IPS-15b (cell line): ENCODE measurements at regions not wholly inside any gene's neighbourhood (a gene's known extent, or its start where the extent isn't known, plus 50 kb on each side); places are given as distances from the start of the nearest gene placed in this dataset.

Source experiments
- H3K27me3 ChIP-seq: one replicate; pipeline ENCODE4 v1.6.1; 2013; ENCODE audit warnings: low read length; ENCODE audit not compliant: control insufficient read depth, insufficient read depth
- H3K36me3 ChIP-seq: one replicate; pipeline ENCODE4 v1.6.1; 2013; ENCODE audit warnings: low read length; ENCODE audit not compliant: control insufficient read depth, insufficient read depth
- H3K4me1 ChIP-seq: one replicate; pipeline ENCODE4 v1.6.1; 2013; ENCODE audit warnings: mild to moderate bottlenecking, low read length; ENCODE audit not compliant: control insufficient read depth, insufficient read depth
- H3K4me3 ChIP-seq: one replicate; pipeline ENCODE4 v1.5.1; 2013; ENCODE audit warnings: low read depth, low read length
- H3K9ac ChIP-seq: one replicate; pipeline ENCODE4 v1.6.1; 2013; ENCODE audit warnings: low read depth, mild to moderate bottlenecking, low read length
- H3K9me3 ChIP-seq: one replicate; pipeline ENCODE4 v1.6.1; 2013; ENCODE audit warnings: mild to moderate bottlenecking, low read length; ENCODE audit not compliant: control insufficient read depth, insufficient read depth

DNA sequence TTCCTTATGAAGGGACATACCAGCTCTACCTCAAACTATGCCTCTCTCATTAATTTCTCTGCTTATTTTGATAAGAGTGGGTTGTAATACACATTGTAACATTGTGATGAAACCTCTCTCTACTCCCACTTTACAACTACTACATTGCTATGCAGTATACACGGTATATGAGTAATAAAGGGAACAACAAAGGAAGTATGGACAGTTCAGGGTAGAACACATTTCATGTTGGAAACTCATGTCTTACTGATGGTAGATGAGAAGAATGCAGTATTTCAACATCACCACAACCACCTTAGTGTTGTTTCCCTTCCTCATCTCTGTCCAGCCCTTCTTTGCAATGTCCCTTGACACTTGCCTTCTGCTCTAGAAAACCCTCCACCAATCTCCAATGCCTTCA, 515.9 kb upstream of the CELF4 start:
- Histone ChIP-seq H3K9me3 (no peaks in the 10 kb centered on the region), H3K9ac (no peak overlapping the region), H3K36me3 (no peaks in the 10 kb centered on the region), H3K27me3 (no peaks in the 10 kb centered on the region), H3K4me1 (no peaks in the 10 kb centered on the region), H3K4me3 (no peak overlapping the region)

DNA sequence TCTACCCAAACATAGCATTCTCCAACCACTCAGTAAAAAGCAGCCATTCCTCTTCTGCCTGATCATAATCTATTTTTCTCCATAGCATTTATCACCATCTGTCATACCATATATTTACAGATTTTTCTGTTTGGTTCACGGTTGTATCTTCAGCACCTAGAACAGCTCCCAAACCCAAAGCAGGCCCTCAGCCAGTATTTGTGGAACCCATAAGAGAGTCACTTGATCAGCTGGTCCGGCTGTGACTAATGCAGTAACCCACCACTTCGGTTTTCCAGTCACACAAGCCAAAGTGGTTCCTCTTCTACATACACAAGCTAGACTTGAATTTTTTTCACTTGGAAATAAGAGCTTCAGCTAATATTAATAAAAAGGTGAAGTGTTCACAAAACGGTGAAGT, 511.6 kb upstream of the CELF4 start:
- Histone ChIP-seq H3K9me3 (no peaks in the 10 kb centered on the region), H3K9ac (no peak overlapping the region), H3K4me3 (no peak overlapping the region), H3K36me3 (no peaks in the 10 kb centered on the region), H3K27me3 (no peaks in the 10 kb centered on the region), H3K4me1 (no peaks in the 10 kb centered on the region)

DNA sequence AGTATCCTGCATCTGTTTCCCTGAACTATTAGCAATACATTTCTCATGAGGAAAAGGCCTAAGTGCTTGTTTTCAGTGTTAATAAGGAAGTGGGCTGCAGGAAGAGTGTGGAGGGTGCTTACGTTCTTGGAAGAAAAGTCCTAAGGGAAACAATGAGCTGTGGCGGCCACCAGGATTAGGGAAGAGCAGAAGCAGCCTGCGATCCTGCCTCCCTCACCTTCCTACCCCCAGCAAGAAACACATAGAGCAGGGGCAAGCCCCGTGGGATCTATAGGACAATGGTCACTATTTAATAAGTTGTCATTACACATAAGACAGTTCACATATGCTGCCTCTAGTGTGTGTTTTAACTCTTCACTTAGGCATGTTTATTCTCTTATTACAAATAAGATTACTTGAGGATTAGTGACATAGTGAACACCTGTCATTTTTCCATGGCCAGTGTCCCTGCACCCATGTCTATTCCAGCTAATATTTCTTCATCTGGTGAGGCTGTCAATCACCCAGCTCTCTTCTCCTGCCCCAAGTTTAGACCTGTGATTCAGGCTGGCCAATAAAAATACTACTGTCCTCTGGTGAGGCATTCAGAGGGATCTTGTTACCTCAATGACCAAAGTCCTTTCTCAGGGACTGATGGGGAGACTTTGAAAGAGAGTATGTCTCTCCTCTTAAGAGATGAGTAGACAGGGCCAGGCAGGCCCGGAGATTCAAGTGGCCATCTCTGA, 510.9 kb upstream of the CELF4 start:
- Histone ChIP-seq H3K9me3 (no peaks in the 10 kb centered on the region), H3K4me3 (no peak overlapping the region), H3K27me3 (no peaks in the 10 kb centered on the region), H3K9ac (no peak overlapping the region), H3K36me3 (no peaks in the 10 kb centered on the region), H3K4me1 (no peaks in the 10 kb centered on the region)

DNA sequence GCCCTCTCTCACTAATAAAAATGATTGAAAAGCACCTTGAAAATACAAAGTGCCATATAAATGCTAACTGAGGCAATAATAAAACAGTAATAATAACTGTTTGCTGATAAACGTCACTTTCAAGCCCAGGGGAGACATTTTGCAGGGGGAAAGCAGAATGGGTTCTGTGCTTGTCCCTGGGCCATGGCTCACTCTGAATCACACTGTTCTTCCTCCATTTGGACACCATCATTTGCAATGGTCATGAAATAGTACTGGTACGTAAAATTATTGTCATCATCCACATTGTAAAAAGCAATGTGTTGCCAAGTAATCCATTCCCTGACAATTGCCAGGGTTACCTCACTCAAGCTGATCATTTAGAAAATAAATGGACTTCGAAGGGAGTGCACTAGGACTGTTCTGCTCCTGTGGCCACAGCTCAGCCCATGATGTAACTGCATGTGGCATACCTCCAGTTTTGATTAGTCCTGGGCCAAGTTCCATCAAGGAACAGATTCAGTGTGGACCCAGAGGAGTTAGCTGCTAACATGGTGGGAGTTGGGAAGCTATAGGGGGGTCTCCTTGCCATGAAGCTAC, 508.8 kb upstream of the CELF4 start:
- Histone ChIP-seq H3K4me1 (no peaks in the 10 kb centered on the region), H3K36me3 (no peaks in the 10 kb centered on the region), H3K27me3 (no peaks in the 10 kb centered on the region), H3K9me3 (no peaks in the 10 kb centered on the region), H3K9ac (no peak overlapping the region), H3K4me3 (no peak overlapping the region)

DNA sequence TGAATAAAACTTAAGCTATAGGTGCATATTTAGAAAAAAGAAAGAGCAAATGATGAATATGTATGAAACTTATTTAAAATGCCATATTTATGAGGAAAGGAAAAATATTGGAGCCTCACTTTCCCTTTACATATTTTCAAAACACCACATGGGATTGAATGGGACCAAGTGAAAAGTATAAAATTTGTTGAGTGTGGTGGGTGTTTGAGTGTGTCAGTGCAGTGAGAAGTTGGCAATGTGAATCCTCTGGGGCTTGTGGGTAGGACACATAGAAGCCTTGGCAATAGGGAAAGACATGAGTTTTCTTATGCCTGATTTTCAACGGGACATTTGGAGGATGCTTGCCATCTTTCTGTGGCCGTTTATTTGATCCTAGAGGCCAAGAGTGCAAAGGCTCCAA, 502.2 kb upstream of the CELF4 start:
- Histone ChIP-seq H3K4me1 (no peaks in the 10 kb centered on the region), H3K27me3 (no peaks in the 10 kb centered on the region), H3K9ac (no peak overlapping the region), H3K4me3 (no peak overlapping the region), H3K36me3 (no peaks in the 10 kb centered on the region), H3K9me3 (no peaks in the 10 kb centered on the region)

DNA sequence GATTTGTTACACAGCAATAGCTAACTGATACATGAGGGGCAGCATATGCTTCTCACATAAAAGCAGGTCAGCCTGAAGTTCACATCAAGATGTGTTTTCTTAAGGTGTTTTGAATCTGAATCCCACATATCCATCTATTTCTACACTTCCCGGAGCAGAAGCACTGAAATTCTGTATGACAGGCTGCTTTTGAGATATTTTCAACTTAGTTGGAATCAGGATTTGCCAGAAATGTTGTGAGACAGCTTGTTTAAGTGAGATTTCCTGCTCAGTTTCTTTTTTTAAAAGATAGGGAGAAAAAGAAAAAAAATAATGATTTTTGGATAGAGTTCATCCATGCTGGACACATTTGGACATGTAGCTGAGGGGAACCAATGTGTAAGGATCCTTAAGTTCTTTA, 501.5 kb upstream of the CELF4 start:
- H3K36me3 ChIP-seq = no peaks in the 10 kb centered on the region
- no peaks in the 10 kb centered on the region for H3K9me3 ChIP-seq
- no peak overlapping the region for H3K9ac ChIP-seq
- H3K27me3 ChIP-seq = no peaks in the 10 kb centered on the region
- H3K4me1 ChIP-seq = no peaks in the 10 kb centered on the region
- no peak overlapping the region for H3K4me3 ChIP-seq

DNA sequence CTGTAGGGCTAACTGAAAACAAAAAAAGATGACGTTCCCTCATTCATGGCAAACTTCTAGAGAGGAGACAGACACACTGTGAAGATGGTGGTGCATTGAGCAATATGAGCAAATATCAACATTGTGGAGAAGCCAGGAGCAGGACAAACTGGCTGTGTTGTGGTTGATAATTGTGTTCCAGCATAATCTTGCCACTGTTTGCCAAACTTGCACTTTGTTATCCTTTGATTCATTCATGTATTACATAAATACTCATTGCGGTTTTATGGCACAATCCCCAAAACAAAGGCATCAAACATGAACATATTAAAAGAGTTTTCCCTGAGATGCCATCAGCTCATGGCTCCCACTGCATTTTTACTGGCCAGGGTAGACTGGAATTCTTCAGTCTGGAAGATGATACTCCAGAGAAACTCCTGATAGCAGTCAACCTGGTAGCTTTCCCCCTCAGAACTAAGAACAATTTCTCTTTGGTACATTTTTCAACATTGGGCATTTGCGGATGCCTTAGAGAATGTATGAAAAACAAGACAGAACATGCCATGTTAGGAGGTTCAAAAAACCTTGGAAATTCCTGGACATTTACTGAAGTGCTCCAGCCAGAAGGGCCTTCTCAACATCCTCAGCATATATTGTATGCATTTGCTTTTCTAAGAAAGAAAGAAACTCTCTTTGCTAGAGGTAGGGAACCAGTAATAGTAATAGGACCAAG, 487.4 kb upstream of the CELF4 start:
- H3K4me3 ChIP-seq = no peak overlapping the region
- no peaks in the 10 kb centered on the region for H3K9me3 ChIP-seq
- no peaks in the 10 kb centered on the region for H3K4me1 ChIP-seq
- H3K9ac ChIP-seq = no peak overlapping the region
- no peaks in the 10 kb centered on the region for H3K27me3 ChIP-seq
- no peaks in the 10 kb centered on the region for H3K36me3 ChIP-seq

DNA sequence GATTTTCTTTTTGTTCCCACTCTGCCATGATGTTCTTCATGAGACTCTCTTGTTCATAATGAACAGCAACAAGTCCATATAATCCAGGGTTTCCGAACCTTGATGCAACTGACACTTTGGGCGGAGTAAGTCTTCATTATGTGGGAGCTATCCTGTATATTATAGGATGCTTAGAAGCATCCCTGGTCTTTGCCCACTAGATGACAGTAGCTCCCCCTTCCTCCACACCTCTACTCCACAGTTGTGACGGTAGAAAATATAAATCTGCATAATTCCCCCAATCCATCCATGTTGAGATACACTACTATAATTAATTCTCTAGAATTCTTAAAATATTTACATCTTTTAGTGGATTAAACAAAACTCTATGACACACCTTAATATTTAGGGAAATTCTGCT, 482.2 kb upstream of the CELF4 start:
- Histone ChIP-seq H3K4me1 (no peaks in the 10 kb centered on the region), H3K9me3 (no peaks in the 10 kb centered on the region), H3K4me3 (no peak overlapping the region), H3K36me3 (no peaks in the 10 kb centered on the region), H3K9ac (no peak overlapping the region), H3K27me3 (no peaks in the 10 kb centered on the region)

DNA sequence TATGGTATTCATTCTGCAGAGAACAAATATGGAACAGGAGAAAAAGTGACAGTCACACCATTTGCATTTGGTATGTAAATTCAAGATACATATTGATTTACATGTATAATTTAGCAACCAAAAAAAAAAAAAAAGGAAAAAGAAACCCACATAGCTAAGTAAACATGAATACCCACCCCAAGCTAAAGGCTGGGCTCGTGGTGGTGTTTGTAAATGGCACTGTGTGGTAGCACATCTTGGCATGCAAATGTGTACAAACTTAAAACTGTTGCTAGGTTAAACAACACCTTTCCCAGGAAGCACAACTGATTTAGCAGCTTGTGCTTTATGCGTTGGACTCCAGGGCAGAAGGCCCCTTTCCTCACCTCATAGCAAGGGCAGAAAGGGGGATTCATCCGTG, 481.1 kb upstream of the CELF4 start:
- no peak overlapping the region for H3K9ac ChIP-seq
- no peaks in the 10 kb centered on the region for H3K4me1 ChIP-seq
- H3K4me3 ChIP-seq = no peak overlapping the region
- H3K9me3 ChIP-seq = no peaks in the 10 kb centered on the region
- no peaks in the 10 kb centered on the region for H3K27me3 ChIP-seq
- H3K36me3 ChIP-seq = no peaks in the 10 kb centered on the region

DNA sequence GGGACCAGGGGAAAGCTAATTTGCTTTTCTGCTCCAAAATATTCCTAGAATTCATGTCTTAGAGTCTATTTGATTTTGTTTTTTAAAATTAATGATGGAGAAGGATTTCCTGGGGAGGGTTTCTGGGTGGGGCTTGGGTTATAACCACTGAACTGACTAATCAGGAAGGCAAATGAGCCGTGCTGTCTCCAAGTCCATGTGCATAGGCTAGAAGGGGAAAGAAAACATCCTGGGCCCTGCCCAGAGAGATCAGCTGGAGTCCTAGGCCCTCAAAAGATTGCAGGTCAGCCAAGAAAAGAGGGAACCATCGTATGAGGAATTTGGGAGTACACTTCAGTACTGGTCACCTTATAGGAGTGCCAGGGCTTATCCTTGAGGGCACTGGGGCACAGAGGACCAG, 480.2 kb upstream of the CELF4 start:
- Histone ChIP-seq H3K4me1 (peaks cover 3% of the 10 kb centered on the region), H3K4me3 (no peak overlapping the region), H3K9ac (no peak overlapping the region), H3K9me3 (no peaks in the 10 kb centered on the region), H3K36me3 (no peaks in the 10 kb centered on the region), H3K27me3 (no peaks in the 10 kb centered on the region)

DNA sequence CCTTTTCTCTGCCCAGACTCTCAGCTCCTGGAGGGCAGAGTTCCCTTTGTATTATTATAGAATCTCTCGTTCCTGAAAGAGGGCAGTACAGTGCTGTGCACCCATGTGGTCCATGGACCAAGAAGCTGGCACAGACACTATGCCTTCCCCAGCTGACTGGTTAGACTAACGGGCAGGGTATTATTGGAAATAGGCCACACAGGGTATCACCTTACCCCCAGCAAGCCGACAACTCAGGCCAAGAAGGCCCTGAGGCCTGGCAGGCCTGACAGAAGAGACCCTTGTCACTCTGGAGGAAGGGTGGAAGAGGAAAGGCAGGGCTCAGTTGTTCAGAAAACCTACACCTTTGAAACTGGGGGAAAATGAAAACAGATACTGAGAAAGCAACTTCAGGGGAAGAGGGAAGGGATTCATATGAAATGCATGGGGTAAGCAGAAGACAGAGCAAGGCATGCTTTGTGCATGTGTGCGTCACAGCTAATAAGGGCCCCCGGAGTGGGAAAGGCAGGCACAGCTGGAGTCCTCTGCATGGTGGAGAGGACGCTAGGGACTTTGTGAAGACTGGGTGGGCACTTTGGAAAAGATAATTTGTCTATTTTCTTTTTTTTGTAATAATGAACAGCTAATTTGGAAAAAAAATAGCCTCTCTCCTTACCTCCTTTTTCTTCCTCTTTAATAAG, 476.8 kb upstream of the CELF4 start:
- H3K9me3 ChIP-seq = no peaks in the 10 kb centered on the region
- H3K27me3 ChIP-seq = no peaks in the 10 kb centered on the region
- no peak overlapping the region for H3K9ac ChIP-seq
- H3K4me3 ChIP-seq = no peak overlapping the region
- H3K36me3 ChIP-seq = no peaks in the 10 kb centered on the region
- peaks cover 3% of the 10 kb centered on the region for H3K4me1 ChIP-seq

DNA sequence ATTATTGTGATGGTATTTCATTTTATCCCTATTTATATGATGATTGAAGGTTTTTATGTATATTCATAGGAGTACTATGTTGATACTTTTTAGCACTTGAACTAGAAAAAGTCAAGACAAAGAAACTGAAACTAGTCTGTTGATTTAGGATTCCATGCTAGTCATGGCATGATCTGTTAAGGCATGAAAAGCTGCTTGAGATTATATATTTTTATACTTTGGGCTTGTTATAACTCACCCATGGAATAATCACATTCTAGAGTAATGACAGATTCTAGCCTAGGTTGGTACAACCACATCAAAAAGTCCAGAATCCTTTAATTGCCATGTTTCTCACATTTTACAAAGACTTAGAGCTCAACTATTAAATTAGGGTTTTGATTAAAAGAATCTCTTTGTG, 472.6 kb upstream of the CELF4 start:
- H3K4me1 ChIP-seq = peaks cover 3% of the 10 kb centered on the region

More for the DNA sequence above, 472.6 kb upstream of the CELF4 start:
- Histone ChIP-seq H3K36me3 (no peaks in the 10 kb centered on the region), H3K27me3 (no peaks in the 10 kb centered on the region), H3K4me3 (no peak overlapping the region), H3K9me3 (no peaks in the 10 kb centered on the region), H3K9ac (no peak overlapping the region)
